Thyroid gland (tissue), 4 donors: ENCODE measurements at regions not wholly inside any gene's neighbourhood (a gene's known extent, or its start where the extent isn't known, plus 50 kb on each side); places are given as distances from the start of the nearest gene placed in this dataset.
"Not testable (repeated sequence)": the region's sequence is repeated elsewhere in the genome, so short reads cannot be mapped to it uniquely, and the experiment has no call there.

Source experiments
- CTCF ChIP-seq, 6 experiments: fragments of 200-600 bp in 3 of 6; fragments of 450-650 bp in 3 of 6; sonication (generic) in 3 of 6; IDR thresholded peaks; one replicate each; pipeline ENCODE4 v1.5.1; 2016 to 2019; ENCODE audit warnings: antibody characterized with exemption in 6 of 6, mild to moderate bottlenecking in 2 of 6, inconsistent platforms in 1 of 6, moderate library complexity in 1 of 6
- POLR2A ChIP-seq, 2 donors: fragments of 450-650 bp; IDR thresholded peaks; one replicate each; pipeline ENCODE4 v1.6.1; 2017; ENCODE audit warnings: antibody characterized with exemption in 2 of 2, mild to moderate bottlenecking in 2 of 2, moderate library complexity in 1 of 2

- not testable (repeated sequence) for TF ChIP-seq CTCF, POLR2A (IDR thresholded peaks at IDR 0.05)
These were observed 482.5 kb downstream of the SUCLG1 start for GRCh38 chr2:83976628-83977027.
